ENCODE measurements at regions not wholly inside any gene's neighbourhood (a gene's known extent, or its start where the extent isn't known, plus 50 kb on each side); places are given as distances from the start of the nearest gene placed in this dataset.

- DNase-seq (ENCODE audit: low read depth in 2 of 2), result no peak
- Histone ChIP-seq H3K27ac (ENCODE audit: insufficient read depth, low read length) (no peak overlapping the region), H3K27me3 (ENCODE audit: control insufficient read depth, insufficient read depth, low read length) (no peaks in the 10 kb centered on the region), H3K4me3 (replicated peaks in 1 of 4; ENCODE audit: control extremely low read depth in 1 of 4, insufficient read depth in 1 of 4, low read depth in 3 of 4, low read length in 4 of 4) (no peak overlapping the region), H3K9me3 (ENCODE audit: control insufficient read depth, insufficient read depth, low read depth, low read length) (no peaks in the 10 kb centered on the region), H3K79me2 (ENCODE audit: control insufficient read depth, insufficient read depth, low read length) (no peaks in the 10 kb centered on the region), H3K4me2 (ENCODE audit: extremely low read depth, insufficient read depth, low read length) (no peak overlapping the region), H4K20me1 (ENCODE audit: control insufficient read depth, extremely low read depth, insufficient read depth, low read length) (no peaks in the 10 kb centered on the region), H2AFZ (ENCODE audit: low read length) (no peak overlapping the region), H3K4me1 (ENCODE audit: control insufficient read depth, extremely low read depth, insufficient read depth, low read length) (no peaks in the 10 kb centered on the region), H3K36me3 (ENCODE audit: control insufficient read depth, insufficient read depth, low read length) (no peaks in the 10 kb centered on the region), H3K9ac (ENCODE audit: insufficient read depth, low read length) (no peak overlapping the region)
- TF ChIP-seq CTCF (conservative IDR thresholded peaks at IDR 0.05 in 1 of 2, IDR thresholded peaks at IDR 0.05 in 1 of 2; ENCODE audit: low read depth in 1 of 2, low read length in 2 of 2), result no peak
- TF ChIP-seq EZH2 (IDR thresholded peaks at IDR 0.05; ENCODE audit: low read length, missing control alignments), result no peak
Measured at GRCh38 chr7:108809356-108809755, 239.7 kb downstream of the DNAJB9 start.

GRCh38 chr7:108810756-108811385 is 241.2 kb downstream of the DNAJB9 start:
- Histone ChIP-seq H3K36me3 (ENCODE audit: control insufficient read depth, insufficient read depth, low read length) (no peaks in the 10 kb centered on the region), H3K4me1 (ENCODE audit: control insufficient read depth, extremely low read depth, insufficient read depth, low read length) (no peaks in the 10 kb centered on the region)
- TF ChIP-seq EZH2 (IDR thresholded peaks at IDR 0.05; ENCODE audit: low read length, missing control alignments) (no peak), CTCF (conservative IDR thresholded peaks at IDR 0.05 in 1 of 2, IDR thresholded peaks at IDR 0.05 in 1 of 2; ENCODE audit: low read depth in 1 of 2, low read length in 2 of 2) (no peak)

GRCh38 chr7:108813251-108814014 is 243.8 kb downstream of the DNAJB9 start:
- Histone ChIP-seq H3K36me3 (ENCODE audit: control insufficient read depth, insufficient read depth, low read length) (no peaks in the 10 kb centered on the region), H3K4me2 (ENCODE audit: extremely low read depth, insufficient read depth, low read length) (no peak overlapping the region), H3K9ac (ENCODE audit: insufficient read depth, low read length) (no peak overlapping the region), H3K9me3 (ENCODE audit: control insufficient read depth, insufficient read depth, low read depth, low read length) (no peaks in the 10 kb centered on the region), H3K4me1 (ENCODE audit: control insufficient read depth, extremely low read depth, insufficient read depth, low read length) (no peaks in the 10 kb centered on the region), H3K4me3 (replicated peaks in 1 of 4; ENCODE audit: control extremely low read depth in 1 of 4, insufficient read depth in 1 of 4, low read depth in 3 of 4, low read length in 4 of 4) (no peak overlapping the region), H3K27me3 (ENCODE audit: control insufficient read depth, insufficient read depth, low read length) (no peaks in the 10 kb centered on the region), H4K20me1 (ENCODE audit: control insufficient read depth, extremely low read depth, insufficient read depth, low read length) (no peaks in the 10 kb centered on the region), H3K27ac (ENCODE audit: insufficient read depth, low read length) (no peak overlapping the region), H2AFZ (ENCODE audit: low read length) (no peak overlapping the region), H3K79me2 (ENCODE audit: control insufficient read depth, insufficient read depth, low read length) (no peaks in the 10 kb centered on the region)
- TF ChIP-seq CTCF (conservative IDR thresholded peaks at IDR 0.05 in 1 of 2, IDR thresholded peaks at IDR 0.05 in 1 of 2; ENCODE audit: low read depth in 1 of 2, low read length in 2 of 2) (no peak), EZH2 (IDR thresholded peaks at IDR 0.05; ENCODE audit: low read length, missing control alignments) (no peak)
- no peak for DNase-seq (ENCODE audit: low read depth in 2 of 2)

More at GRCh38 chr7:108810756-108811385, 241.2 kb downstream of the DNAJB9 start:
- H3K79me2 ChIP-seq (ENCODE audit: control insufficient read depth, insufficient read depth, low read length), result no peaks in the 10 kb centered on the region
- H3K4me2 ChIP-seq (ENCODE audit: extremely low read depth, insufficient read depth, low read length), result no peak overlapping the region
- no peak overlapping the region for H3K4me3 ChIP-seq (replicated peaks in 1 of 4; ENCODE audit: control extremely low read depth in 1 of 4, insufficient read depth in 1 of 4, low read depth in 3 of 4, low read length in 4 of 4)
- DNase-seq (ENCODE audit: low read depth in 2 of 2), result no peak
- H3K9ac ChIP-seq (ENCODE audit: insufficient read depth, low read length), result no peak overlapping the region
- no peaks in the 10 kb centered on the region for H3K27me3 ChIP-seq (ENCODE audit: control insufficient read depth, insufficient read depth, low read length)
- no peak overlapping the region for H3K27ac ChIP-seq (ENCODE audit: insufficient read depth, low read length)
- no peaks in the 10 kb centered on the region for H4K20me1 ChIP-seq (ENCODE audit: control insufficient read depth, extremely low read depth, insufficient read depth, low read length)
- no peaks in the 10 kb centered on the region for H3K9me3 ChIP-seq (ENCODE audit: control insufficient read depth, insufficient read depth, low read depth, low read length)
- H2AFZ ChIP-seq (ENCODE audit: low read length), result no peak overlapping the region

Measured in fibroblast of lung (primary cell).